Fibroblast of the conjunctiva (primary cell): ENCODE measurements at regions not wholly inside any gene's neighbourhood (a gene's known extent, or its start where the extent isn't known, plus 50 kb on each side); places are given as distances from the start of the nearest gene placed in this dataset.

Experiments
- DNase-seq: peaks from one replicate; pipeline ENCODE4 v3.0.0-alpha.2; 2010; ENCODE audit warnings: low read depth

GRCh38 chr9:107064378-107064777 is 201.4 kb downstream of the ZNF462 start:
- no peak for DNase-seq

GRCh38 chr9:107065549-107065948 is 202.6 kb downstream of the ZNF462 start:
- DNase-seq: no peak

- DNase-seq: no peak
Observed at GRCh38 chr9:107067739-107068416, 204.9 kb downstream of the ZNF462 start.

DNA sequence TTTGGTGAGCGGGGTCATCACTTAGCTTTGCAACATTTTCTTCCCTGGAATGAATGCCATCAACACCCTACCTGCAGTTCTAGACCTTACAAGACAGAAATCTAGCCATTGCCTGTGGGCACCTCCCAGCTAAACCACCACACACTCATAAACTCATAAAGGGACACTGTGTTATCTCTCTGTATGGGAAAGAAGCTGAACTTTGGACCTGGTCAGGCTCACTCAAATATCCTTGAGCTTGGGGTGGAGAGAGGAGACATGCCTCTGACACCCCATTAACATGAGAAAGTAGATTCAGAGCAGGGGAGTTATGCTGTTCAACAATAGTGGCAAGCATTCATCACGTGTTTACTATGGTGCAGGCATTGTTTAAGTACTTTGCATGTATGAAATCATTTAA is 205.6 kb downstream of the ZNF462 start:
- DNase-seq: no peak

- DNase-seq: no peak
Observed at GRCh38 chr9:107070586-107070985, 207.6 kb downstream of the ZNF462 start.

- DNase-seq: no peak
Observed at GRCh38 chr9:107078061-107078460, 205.0 kb upstream of the RAD23B start.

- no peak for DNase-seq
Observed at GRCh38 chr9:107079589-107079988, 203.5 kb upstream of the RAD23B start.

DNA sequence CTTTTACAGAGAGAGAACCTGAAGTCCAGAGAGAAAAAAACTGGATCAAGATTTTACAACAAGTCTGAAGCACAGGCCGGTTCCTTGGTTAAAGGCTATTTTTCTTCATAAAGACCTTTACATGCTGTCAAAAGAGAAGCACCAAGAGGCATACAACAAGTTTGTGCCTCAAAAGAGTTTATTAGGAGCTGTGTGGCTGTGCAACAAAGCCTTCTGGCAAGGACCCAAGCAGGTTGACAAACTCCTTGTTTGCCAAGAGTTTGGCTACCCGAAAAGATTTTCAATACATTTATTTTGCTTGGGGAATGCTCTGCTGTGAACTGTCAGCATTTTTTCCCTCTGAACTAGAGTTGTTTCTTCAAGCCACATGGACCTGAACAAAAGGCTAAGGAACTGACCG is 202.9 kb upstream of the RAD23B start:
- DNase-seq: no peak

DNA sequence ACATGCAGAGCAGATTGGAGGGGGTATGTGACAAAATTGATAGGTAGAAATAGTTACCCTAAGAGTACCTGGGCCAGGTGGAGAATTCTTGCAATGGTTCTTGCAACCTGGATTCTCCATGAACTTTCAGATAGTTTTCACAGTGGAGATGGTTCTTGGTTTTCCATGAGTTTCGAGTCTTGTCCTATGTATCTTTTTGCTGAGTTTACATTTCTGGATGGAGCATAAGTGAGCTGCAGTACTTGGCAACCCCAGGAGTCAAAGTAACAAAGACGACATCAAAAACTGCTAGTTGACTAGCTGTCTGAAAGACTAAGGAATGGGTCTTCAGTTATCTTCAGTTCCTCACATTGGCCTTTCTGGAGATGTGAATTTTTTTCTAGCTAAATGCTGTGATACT is 196.6 kb upstream of the RAD23B start:
- no peak for DNase-seq

GRCh38 chr9:107087222-107087621 is 195.9 kb upstream of the RAD23B start:
- DNase-seq: no peak

DNA sequence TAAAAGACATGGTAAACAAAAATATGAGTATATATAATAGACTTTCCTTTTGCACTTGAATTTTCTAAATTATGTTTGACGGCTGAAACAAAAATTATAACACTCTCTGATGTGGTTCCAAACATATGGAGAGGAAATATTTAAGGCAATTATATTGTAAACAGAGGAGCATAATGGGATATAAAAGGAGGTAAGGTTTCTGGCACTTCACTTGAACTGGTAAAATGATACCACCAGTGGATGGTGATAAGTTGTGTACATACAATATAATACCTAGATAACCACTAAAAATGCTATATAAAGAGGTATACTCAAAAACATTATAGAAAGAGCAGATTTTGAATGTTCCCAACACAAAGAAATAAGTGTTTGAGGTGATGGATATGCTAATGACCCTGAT is 192.9 kb upstream of the RAD23B start:
- no peak for DNase-seq

DNA sequence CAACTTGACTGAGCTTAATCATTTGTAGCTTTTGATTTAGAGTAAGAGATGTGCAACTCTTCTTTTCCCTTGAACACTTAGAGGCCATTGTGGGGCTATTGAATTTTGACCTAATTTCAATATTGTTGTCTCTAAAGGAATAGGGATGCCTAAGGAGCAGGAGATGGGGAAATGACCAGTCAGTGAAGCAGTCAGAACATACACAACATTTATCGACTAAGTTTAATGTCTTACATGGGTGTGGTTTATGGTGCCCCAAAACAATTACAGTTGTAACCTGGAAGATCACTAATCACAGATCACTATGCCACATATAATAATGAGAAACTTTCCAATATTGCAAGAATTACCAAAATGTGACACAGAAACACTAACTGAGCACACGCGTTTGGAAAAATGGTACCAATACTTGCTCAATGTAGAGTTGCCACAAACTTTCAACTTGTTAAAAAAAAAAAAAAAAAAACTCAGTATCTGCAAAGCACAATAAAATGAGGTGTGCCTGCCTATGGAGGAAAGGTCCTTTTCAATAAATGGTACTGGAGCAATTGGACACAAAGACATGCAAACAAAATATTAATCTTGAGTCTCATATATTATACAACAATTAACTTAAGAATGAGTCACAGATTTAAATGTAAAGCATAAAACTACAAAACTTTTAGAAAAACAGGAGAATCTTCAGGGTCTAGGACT is 189.6 kb upstream of the RAD23B start:
- DNase-seq: no peak

GRCh38 chr9:107094370-107094769 is 188.7 kb upstream of the RAD23B start:
- DNase-seq: no peak

GRCh38 chr9:107100591-107100990 is 182.5 kb upstream of the RAD23B start:
- DNase-seq: no peak

GRCh38 chr9:107102011-107102410 is 181.1 kb upstream of the RAD23B start:
- DNase-seq: no peak

DNA sequence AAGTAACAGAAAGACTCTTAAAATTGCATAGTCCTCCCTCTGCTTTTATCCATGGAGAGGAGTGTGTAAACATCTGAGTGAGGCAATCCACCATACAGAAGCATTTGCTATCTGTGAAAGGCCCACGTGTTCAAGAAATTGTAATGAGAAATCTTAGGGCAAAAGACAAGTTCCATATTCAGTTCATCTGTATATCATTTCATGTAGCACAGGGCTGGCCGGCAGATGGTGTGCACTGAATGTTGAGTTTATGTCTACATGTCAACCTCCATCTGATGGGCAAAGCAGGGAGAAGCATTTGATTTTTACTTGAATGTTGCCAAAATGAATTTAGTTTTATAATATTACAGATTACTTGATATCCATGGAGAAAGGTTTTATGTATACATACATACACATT is 179.5 kb upstream of the RAD23B start:
- no peak for DNase-seq

DNA sequence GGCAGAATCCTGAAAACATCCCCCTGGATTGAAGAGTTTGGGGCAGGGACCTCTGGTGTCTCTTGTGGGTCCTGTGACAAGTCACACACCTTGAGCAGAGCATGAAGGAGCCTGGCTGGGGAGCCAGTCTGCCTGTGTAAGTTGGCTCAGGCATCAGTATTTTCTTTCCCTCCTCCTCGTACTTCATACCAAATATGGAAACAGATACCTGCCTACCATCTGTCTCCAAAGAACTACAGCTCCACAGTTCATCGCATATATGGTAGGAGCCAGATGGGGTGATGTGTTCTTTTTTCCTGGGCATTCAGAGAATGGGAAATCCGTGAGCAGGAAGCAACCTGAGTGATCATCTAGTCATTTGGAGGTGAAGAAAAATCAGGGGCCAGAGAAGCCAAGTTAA is 177.3 kb upstream of the RAD23B start:
- DNase-seq: no peak

GRCh38 chr9:107106416-107106815 is 176.7 kb upstream of the RAD23B start:
- no peak for DNase-seq

GRCh38 chr9:107108342-107109130 is 174.5 kb upstream of the RAD23B start:
- no peak for DNase-seq

DNA sequence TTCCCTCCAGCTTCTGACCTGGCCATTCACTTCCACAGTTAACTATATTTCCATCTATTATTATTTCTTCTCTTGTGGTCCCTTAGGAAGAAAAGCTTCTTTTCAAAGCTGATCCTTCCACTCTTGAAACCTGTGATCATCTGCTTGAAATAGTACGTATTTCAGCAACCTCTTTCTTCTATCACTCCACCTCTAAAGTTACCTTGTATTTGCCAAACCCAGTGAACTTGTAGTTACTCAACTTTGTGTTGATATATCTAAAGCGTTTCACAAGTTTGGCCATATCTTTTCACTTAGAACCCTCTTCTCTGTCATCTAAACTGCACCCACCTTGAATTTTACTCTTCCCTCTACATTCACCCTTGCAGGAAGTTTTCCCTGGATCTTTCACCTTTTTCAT is 173.8 kb upstream of the RAD23B start:
- DNase-seq: no peak

- no peak for DNase-seq
Observed at GRCh38 chr9:107110153-107110552, 172.9 kb upstream of the RAD23B start.

DNA sequence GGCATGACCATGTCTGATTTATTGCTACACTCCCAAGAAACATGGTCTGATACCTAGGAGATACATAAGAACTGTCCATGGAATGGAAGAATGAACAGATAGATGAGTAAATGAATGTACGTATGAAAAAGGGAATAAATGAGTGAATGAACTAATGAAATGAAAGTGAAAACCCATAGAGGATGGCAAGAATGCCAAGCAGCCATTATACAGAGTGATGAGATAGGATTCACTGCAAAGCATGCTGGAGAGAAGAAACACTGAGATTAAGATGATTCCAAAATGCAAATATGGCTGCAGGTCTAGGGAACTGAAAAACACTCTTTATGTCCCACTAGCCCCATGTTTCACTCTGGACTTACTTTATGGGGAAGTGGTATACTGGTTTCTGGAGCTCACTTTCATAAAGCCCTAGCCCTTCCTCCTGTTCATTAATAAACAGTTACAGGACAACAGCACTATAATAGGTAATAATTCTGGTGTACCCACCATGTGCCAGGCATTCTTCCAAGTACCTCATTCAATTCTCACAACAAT is 170.3 kb upstream of the RAD23B start:
- DNase-seq: no peak
